ENCODE measurements at regions not wholly inside any gene's neighbourhood (a gene's known extent, or its start where the extent isn't known, plus 50 kb on each side); places are given as distances from the start of the nearest gene placed in this dataset.

- intact Hi-C loops (cut with micrococcal nuclease; ENCODE audit: unreplicated experiment): no loop called here
- no peak for TF ChIP-seq EZH2phosphoT487 (IDR thresholded peaks at IDR 0.05; ENCODE audit: borderline replicate concordance, low read depth, low read length)
- TF ChIP-seq, protein P1, sequence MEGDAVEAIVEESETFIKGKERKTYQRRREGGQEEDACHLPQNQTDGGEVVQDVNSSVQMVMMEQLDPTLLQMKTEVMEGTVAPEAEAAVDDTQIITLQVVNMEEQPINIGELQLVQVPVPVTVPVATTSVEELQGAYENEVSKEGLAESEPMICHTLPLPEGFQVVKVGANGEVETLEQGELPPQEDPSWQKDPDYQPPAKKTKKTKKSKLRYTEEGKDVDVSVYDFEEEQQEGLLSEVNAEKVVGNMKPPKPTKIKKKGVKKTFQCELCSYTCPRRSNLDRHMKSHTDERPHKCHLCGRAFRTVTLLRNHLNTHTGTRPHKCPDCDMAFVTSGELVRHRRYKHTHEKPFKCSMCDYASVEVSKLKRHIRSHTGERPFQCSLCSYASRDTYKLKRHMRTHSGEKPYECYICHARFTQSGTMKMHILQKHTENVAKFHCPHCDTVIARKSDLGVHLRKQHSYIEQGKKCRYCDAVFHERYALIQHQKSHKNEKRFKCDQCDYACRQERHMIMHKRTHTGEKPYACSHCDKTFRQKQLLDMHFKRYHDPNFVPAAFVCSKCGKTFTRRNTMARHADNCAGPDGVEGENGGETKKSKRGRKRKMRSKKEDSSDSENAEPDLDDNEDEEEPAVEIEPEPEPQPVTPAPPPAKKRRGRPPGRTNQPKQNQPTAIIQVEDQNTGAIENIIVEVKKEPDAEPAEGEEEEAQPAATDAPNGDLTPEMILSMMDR (conservative IDR thresholded peaks at IDR 0.05; ENCODE audit: low read length): no peak
- H3K27ac ChIP-seq (ENCODE audit: low read depth, low read length, poor library complexity, severe bottlenecking): peak overlapping the region; percentile 99
- no TSS peak for BruUV-seq (replicated peaks)
- H3K4me2 ChIP-seq (ENCODE audit: low read length): peak overlapping the region; percentile 71
- peak; percentile 85 for DNase-seq (ENCODE audit: low spot score)
- H2AFZ ChIP-seq (ENCODE audit: low read length): no peak overlapping the region
- no peaks in the 10 kb centered on the region; the same call in 1 of the 2 replicates for H3K79me2 ChIP-seq (ENCODE audit: insufficient read depth, low read depth, low read length)
- peaks cover 16% of the 10 kb centered on the region for H3K9me3 ChIP-seq (ENCODE audit: low read length)
- no peaks in the 10 kb centered on the region for H4K20me1 ChIP-seq (ENCODE audit: insufficient read depth, low read length)
- H3K9me2 ChIP-seq (ENCODE audit: insufficient read depth, low read length): no peaks in the 10 kb centered on the region
- peaks cover 99% of the 10 kb centered on the region for H3K4me1 ChIP-seq (ENCODE audit: insufficient read depth, low read length, poor library complexity, severe bottlenecking)
- CTCF ChIA-PET (ENCODE audit: unreplicated experiment): interaction anchor here (1.2 to 1.8 kb wide), 3 partner anchors 8 to 89 kb away, joined by 4 to 7 read pairs (median 5); no protein-coding TSS in a partner anchor
- POLR2A ChIA-PET: interaction anchor here (0.8 to 12.7 kb wide), 25 partner anchors 7 to 1433 kb away, joined by 3 to 649 read pairs (median 10); partner anchors contain the start of genes AKIRIN2 and CNR1
- peak overlapping the region; percentile 55 for H3K4me3 ChIP-seq (ENCODE audit: low read depth, low read length, poor library complexity, severe bottlenecking)
- peaks cover 10% of the 10 kb centered on the region for H3K36me3 ChIP-seq (ENCODE audit: insufficient read depth, low read length)
Observed at GRCh38 chr6:87921034-87921433, 126.6 kb upstream of the SPACA1 start.

GRCh38 chr6:87920245-87920644 lies 127.4 kb upstream of the SPACA1 start:
- peaks cover 99% of the 10 kb centered on the region for H3K4me1 ChIP-seq (ENCODE audit: insufficient read depth, low read length, poor library complexity, severe bottlenecking)
- ChIA-PET CTCF (ENCODE audit: unreplicated experiment) (interaction anchor here (1.2 to 1.8 kb wide), 3 partner anchors 8 to 88 kb away, joined by 4 to 7 read pairs (median 5); no protein-coding TSS in a partner anchor), POLR2A (interaction anchor here (0.6 to 12.7 kb wide), 26 partner anchors 8 to 1434 kb away, joined by 3 to 649 read pairs (median 4); partner anchors contain the start of genes AKIRIN2 and CNR1)
- peak overlapping the region; percentile 55 for H3K4me3 ChIP-seq (ENCODE audit: low read depth, low read length, poor library complexity, severe bottlenecking)
- H2AFZ ChIP-seq (ENCODE audit: low read length): no peak overlapping the region
- peak overlapping the region; percentile 71 for H3K4me2 ChIP-seq (ENCODE audit: low read length)
- no peaks in the 10 kb centered on the region for H3K9me2 ChIP-seq (ENCODE audit: insufficient read depth, low read length)
- BruUV-seq (replicated peaks): no TSS peak
- peak; percentile 56 for DNase-seq (ENCODE audit: low spot score)
- no peaks in the 10 kb centered on the region for H4K20me1 ChIP-seq (ENCODE audit: insufficient read depth, low read length)
- peak overlapping the region; percentile 99 for H3K27ac ChIP-seq (ENCODE audit: low read depth, low read length, poor library complexity, severe bottlenecking)
- peaks cover 24% of the 10 kb centered on the region for H3K9me3 ChIP-seq (ENCODE audit: low read length)
- intact Hi-C loops (cut with micrococcal nuclease; ENCODE audit: unreplicated experiment): no loop called here
- peaks cover 17% of the 10 kb centered on the region for H3K36me3 ChIP-seq (ENCODE audit: insufficient read depth, low read length)
- no peaks in the 10 kb centered on the region; the same call in 1 of the 2 replicates for H3K79me2 ChIP-seq (ENCODE audit: insufficient read depth, low read depth, low read length)
- no peak for TF ChIP-seq EZH2phosphoT487 (IDR thresholded peaks at IDR 0.05; ENCODE audit: borderline replicate concordance, low read depth, low read length)
- TF ChIP-seq, protein P1 (conservative IDR thresholded peaks at IDR 0.05; ENCODE audit: low read length): no peak

DNA sequence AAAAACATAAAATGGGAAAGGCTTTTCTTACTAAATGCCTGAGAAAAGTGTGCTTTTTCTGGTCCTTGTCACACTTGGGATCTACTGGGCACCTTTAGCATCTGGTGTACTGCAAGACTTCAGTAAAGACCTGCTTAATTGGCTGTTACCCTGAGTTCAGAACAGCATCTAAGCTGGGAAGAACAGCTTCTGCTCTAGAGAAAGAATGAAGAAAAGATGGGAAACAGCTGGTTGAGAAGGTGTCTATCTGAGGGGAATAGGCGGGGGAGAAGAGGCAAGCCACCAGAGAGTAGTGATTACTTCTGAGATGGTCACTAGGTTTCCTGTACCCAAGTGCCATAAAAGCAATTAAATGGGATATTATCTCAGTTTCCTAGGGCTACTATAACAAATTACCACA lies 128.2 kb upstream of the SPACA1 start:
- intact Hi-C loops (cut with micrococcal nuclease; ENCODE audit: unreplicated experiment): loop anchor here (2.0 kb wide), 2 partner anchors 219 to 1437 kb away; no protein-coding TSS in a partner anchor
- H3K4me3 ChIP-seq (ENCODE audit: low read depth, low read length, poor library complexity, severe bottlenecking): peak overlapping the region; percentile 55
- no peaks in the 10 kb centered on the region for H4K20me1 ChIP-seq (ENCODE audit: insufficient read depth, low read length)
- H3K9me3 ChIP-seq (ENCODE audit: low read length): peaks cover 33% of the 10 kb centered on the region
- H3K4me2 ChIP-seq (ENCODE audit: low read length): peak overlapping the region; percentile 71
- no peaks in the 10 kb centered on the region for H3K9me2 ChIP-seq (ENCODE audit: insufficient read depth, low read length)
- no peaks in the 10 kb centered on the region; the same call in 1 of the 2 replicates for H3K79me2 ChIP-seq (ENCODE audit: insufficient read depth, low read depth, low read length)
- H3K36me3 ChIP-seq (ENCODE audit: insufficient read depth, low read length): peaks cover 26% of the 10 kb centered on the region
- POLR2A ChIA-PET: interaction anchor here (0.5 to 12.7 kb wide), 22 partner anchors 8 to 699 kb away, joined by 3 to 649 read pairs (median 8); partner anchors contain the start of genes AKIRIN2 and CNR1
- CTCF ChIA-PET (ENCODE audit: unreplicated experiment): interaction anchor here (3.8 kb wide), 1 partner anchor 11 kb away, joined by 29 read pairs; no protein-coding TSS in a partner anchor
- H3K27ac ChIP-seq (ENCODE audit: low read depth, low read length, poor library complexity, severe bottlenecking): peak overlapping the region; percentile 99
- H2AFZ ChIP-seq (ENCODE audit: low read length): no peak overlapping the region
- peaks cover 99% of the 10 kb centered on the region for H3K4me1 ChIP-seq (ENCODE audit: insufficient read depth, low read length, poor library complexity, severe bottlenecking)
- peak; percentile 56 for DNase-seq (ENCODE audit: low spot score)
- no peak for TF ChIP-seq EZH2phosphoT487 (IDR thresholded peaks at IDR 0.05; ENCODE audit: borderline replicate concordance, low read depth, low read length)
- TF ChIP-seq, protein P1 (conservative IDR thresholded peaks at IDR 0.05; ENCODE audit: low read length): no peak
- no TSS peak for BruUV-seq (replicated peaks)
